ENCODE measurements at regions not wholly inside any gene's neighbourhood (a gene's known extent, or its start where the extent isn't known, plus 50 kb on each side); places are given as distances from the start of the nearest gene placed in this dataset.

DNA sequence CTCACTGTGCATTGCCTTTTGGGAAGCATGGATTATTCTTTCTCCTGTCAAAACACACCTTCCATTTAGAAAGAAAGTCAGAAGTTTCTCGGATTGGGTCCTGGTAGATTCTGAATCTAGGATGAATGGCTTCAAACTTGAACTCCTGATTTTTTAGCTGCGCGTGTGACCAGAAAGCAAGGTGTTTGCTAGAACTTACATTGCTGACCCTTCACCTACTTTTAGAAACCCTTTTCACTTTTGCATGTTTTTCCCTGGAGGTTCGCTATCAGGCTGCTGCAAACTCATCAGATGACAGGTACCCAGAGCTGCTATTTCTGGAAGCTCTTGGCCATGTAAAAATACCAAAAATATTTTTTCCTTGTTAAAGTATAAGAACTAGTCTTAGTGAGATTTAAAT, 132.0 kb downstream of the QPCT start:
- intact Hi-C loops (cut with micrococcal nuclease; ENCODE audit: unreplicated experiment): no loop called here
- no peak overlapping the region for H3K4me2 ChIP-seq
- no peak overlapping the region for H2AFZ ChIP-seq
- H3F3A ChIP-seq (ENCODE audit: insufficient read depth, low read depth): peaks cover 12% of the 10 kb centered on the region; the same call in 1 of the 2 replicates
- no peak for DNase-seq
- H3K36me3 ChIP-seq (ENCODE audit: low read depth): no peaks in the 10 kb centered on the region
- no peaks in the 10 kb centered on the region for H3K9me2 ChIP-seq (ENCODE audit: insufficient read depth)
- no peaks in the 10 kb centered on the region for H4K20me1 ChIP-seq (ENCODE audit: insufficient read depth)
- ChIA-PET CTCF (interaction anchor here (1.1 kb wide), 1 partner anchor 78 kb away, joined by 3 read pairs; no protein-coding TSS in a partner anchor), POLR2A (ENCODE audit: unreplicated experiment) (no interaction called here)
- no peak overlapping the region for H3K4me3 ChIP-seq
- H3K4me1 ChIP-seq (replicated peaks; ENCODE audit: insufficient read depth): peaks cover 24% of the 10 kb centered on the region
- H3K9me3 ChIP-seq (ENCODE audit: insufficient read depth, low read depth): no peaks in the 10 kb centered on the region
- no peaks in the 10 kb centered on the region for H3K79me2 ChIP-seq (ENCODE audit: low read depth)
- no TSS peak for BruUV-seq (replicated peaks)
- H3K27ac ChIP-seq: no peak overlapping the region
- TF ChIP-seq EZH2 (IDR thresholded peaks at IDR 0.05; ENCODE audit: low read depth): no peak
- TF ChIP-seq, protein P1, sequence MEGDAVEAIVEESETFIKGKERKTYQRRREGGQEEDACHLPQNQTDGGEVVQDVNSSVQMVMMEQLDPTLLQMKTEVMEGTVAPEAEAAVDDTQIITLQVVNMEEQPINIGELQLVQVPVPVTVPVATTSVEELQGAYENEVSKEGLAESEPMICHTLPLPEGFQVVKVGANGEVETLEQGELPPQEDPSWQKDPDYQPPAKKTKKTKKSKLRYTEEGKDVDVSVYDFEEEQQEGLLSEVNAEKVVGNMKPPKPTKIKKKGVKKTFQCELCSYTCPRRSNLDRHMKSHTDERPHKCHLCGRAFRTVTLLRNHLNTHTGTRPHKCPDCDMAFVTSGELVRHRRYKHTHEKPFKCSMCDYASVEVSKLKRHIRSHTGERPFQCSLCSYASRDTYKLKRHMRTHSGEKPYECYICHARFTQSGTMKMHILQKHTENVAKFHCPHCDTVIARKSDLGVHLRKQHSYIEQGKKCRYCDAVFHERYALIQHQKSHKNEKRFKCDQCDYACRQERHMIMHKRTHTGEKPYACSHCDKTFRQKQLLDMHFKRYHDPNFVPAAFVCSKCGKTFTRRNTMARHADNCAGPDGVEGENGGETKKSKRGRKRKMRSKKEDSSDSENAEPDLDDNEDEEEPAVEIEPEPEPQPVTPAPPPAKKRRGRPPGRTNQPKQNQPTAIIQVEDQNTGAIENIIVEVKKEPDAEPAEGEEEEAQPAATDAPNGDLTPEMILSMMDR (conservative IDR thresholded peaks at IDR 0.05): no peak
- no peaks in the 10 kb centered on the region for H3K27me3 ChIP-seq (ENCODE audit: insufficient read depth, low read depth)

DNA sequence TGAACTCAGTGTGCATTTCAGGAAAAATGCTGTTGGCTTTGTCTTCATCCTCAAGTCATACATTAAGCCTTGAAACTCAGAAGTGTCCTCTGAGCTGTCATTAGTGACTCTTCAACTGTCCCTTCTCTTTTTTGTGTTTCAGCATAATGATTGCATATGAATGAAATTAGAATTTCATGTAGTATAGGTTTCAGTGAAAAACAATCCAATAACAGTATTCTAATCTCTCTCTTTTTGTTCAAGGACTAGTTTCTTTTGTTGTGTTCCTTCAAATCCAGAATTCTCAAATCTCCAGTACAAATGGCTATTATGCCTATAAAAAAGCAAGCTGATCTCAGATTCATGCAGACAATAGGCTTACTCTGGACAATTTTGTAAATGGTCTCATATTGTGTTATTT, 133.5 kb downstream of the QPCT start:
- TF ChIP-seq, protein P1 (conservative IDR thresholded peaks at IDR 0.05): no peak
- no TSS peak for BruUV-seq (replicated peaks)
- no peak overlapping the region for H3K4me3 ChIP-seq

DNA sequence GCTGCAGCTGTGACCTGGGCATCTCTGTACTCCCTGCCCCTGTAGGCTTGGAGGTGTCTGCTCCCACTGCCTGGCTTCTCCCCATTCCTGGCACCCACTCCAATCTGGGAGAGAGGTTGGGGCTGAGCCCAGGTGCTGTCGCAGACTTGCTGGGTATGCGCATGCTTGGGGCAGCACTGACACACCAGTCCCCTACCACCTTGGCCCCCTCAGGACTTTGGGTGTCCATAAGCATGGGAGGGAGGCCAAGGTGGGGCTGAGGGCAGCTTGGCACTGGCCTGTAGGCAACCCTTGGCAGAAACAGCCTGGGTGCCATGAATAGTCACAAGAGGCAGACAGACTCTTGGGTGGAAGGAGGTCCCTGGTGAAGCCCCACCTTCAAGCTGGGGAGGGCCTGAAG, 136.8 kb downstream of the QPCT start:
- Histone ChIP-seq H3K4me3 (no peak overlapping the region), H3K4me1 (replicated peaks; ENCODE audit: insufficient read depth) (no peaks in the 10 kb centered on the region), H3F3A (ENCODE audit: insufficient read depth, low read depth) (no peaks in the 10 kb centered on the region), H3K79me2 (ENCODE audit: low read depth) (no peaks in the 10 kb centered on the region), H2AFZ (no peak overlapping the region), H3K9me2 (ENCODE audit: insufficient read depth) (no peaks in the 10 kb centered on the region), H3K27ac (no peak overlapping the region), H3K27me3 (ENCODE audit: insufficient read depth, low read depth) (no peaks in the 10 kb centered on the region), H4K20me1 (ENCODE audit: insufficient read depth) (no peaks in the 10 kb centered on the region), H3K36me3 (ENCODE audit: low read depth) (no peaks in the 10 kb centered on the region), H3K4me2 (no peak overlapping the region), H3K9me3 (ENCODE audit: insufficient read depth, low read depth) (no peaks in the 10 kb centered on the region)
- no peak for DNase-seq
- ChIA-PET CTCF (no interaction called here), POLR2A (ENCODE audit: unreplicated experiment) (no interaction called here)
- intact Hi-C loops (cut with micrococcal nuclease; ENCODE audit: unreplicated experiment): no loop called here
- TF ChIP-seq, protein P1 (conservative IDR thresholded peaks at IDR 0.05): no peak
- TF ChIP-seq EZH2 (IDR thresholded peaks at IDR 0.05; ENCODE audit: low read depth): no peak
- no TSS peak for BruUV-seq (replicated peaks)

More for the DNA sequence above, 133.5 kb downstream of the QPCT start:
- CTCF ChIA-PET: no interaction called here
- Histone ChIP-seq H4K20me1 (ENCODE audit: insufficient read depth) (no peaks in the 10 kb centered on the region), H3K9me3 (ENCODE audit: insufficient read depth, low read depth) (no peaks in the 10 kb centered on the region), H3K4me1 (replicated peaks; ENCODE audit: insufficient read depth) (peaks cover 9% of the 10 kb centered on the region), H3K27me3 (ENCODE audit: insufficient read depth, low read depth) (no peaks in the 10 kb centered on the region), H3K36me3 (ENCODE audit: low read depth) (no peaks in the 10 kb centered on the region), H3F3A (ENCODE audit: insufficient read depth, low read depth) (peaks cover under 1% of the 10 kb centered on the region; the same call in 1 of the 2 replicates), H3K79me2 (ENCODE audit: low read depth) (no peaks in the 10 kb centered on the region), H3K4me2 (no peak overlapping the region), H3K27ac (no peak overlapping the region), H3K9me2 (ENCODE audit: insufficient read depth) (no peaks in the 10 kb centered on the region), H2AFZ (no peak overlapping the region)
- POLR2A ChIA-PET (ENCODE audit: unreplicated experiment): interaction anchor here (0.6 kb wide), 1 partner anchor 591 kb away, joined by 3 read pairs; no protein-coding TSS in a partner anchor
- intact Hi-C loops (cut with micrococcal nuclease; ENCODE audit: unreplicated experiment): no loop called here
- no peak for DNase-seq
